ENCODE measurements at regions not wholly inside any gene's neighbourhood (a gene's known extent, or its start where the extent isn't known, plus 50 kb on each side); places are given as distances from the start of the nearest gene placed in this dataset.
"Not testable (repeated sequence)": the region's sequence is repeated elsewhere in the genome, so short reads cannot be mapped to it uniquely, and the experiment has no call there.

DNA sequence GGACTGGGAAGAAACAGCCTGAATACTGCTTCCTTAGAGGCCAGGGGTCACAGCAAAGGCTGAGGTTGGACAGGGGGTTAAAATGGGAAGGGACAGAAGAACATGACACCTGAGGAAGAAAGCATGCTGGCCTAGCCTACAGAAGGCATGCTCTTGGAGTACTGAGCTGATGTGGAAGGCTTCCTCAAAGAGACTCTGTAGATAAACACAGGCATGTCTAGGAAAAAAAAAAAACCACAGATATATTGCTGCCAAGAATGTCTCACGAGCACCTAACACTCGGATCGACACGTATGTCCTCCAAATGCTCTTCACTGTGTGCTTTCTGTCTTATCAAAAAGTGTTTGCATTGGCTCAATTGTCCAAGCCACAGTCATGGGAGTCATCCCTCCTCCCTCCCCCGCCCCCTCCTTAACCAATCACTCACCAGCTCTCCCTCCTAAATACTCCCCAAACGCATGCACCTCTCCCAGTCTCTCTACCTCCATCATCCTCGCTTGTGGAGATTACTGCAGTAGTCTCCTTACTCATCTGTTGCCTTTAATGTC is 101.1 kb upstream of the LRFN2 start:
- DNase-seq (ENCODE audit: low spot score): no peak

DNA sequence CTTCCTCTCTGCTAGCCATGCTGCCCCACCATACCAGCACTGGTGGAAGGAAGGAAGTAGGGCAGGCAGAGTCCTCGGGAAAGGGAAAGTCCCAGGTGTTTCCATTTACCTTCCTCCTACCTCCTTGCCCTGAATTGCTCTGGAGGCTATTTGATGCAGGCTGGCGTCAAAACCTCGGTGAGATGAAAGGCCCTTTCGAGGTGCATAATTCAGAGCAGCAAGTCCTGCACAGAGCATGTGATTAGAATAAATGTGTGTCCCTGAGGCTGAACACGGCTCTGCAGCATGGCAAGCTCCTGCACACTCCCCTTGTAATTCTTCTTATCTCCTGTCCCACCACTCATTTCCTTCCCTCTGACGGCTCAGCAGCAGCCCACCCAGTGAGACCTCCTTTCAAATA is 98.7 kb upstream of the LRFN2 start:
- DNase-seq (ENCODE audit: low spot score): no peak

- DNase-seq (ENCODE audit: low spot score): no peak
Measured at GRCh38 chr6:40681622-40682021, 94.5 kb upstream of the LRFN2 start.

GRCh38 chr6:40678941-40679340 is 91.8 kb upstream of the LRFN2 start:
- DNase-seq (ENCODE audit: low spot score): no peak

DNA sequence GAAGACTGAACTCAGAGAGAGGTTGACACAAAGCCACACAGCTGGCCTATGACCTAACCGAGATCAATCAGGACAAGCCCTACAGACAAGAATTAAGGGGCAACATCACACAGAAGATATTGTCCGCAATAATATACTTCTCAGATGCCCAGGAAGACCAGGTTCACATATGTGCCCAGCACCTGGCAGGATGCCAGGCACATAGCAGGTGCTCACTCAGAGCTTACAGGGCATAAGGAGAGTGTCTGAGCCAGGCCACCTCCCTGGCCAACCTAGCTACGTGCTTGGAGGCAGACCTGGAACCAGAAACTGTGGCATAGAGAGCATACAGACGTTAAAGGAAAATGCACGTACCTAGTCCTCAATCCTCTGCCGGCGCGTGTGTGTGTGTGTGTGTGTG is 87.0 kb upstream of the LRFN2 start:
- no peak for DNase-seq (ENCODE audit: low spot score)

DNA sequence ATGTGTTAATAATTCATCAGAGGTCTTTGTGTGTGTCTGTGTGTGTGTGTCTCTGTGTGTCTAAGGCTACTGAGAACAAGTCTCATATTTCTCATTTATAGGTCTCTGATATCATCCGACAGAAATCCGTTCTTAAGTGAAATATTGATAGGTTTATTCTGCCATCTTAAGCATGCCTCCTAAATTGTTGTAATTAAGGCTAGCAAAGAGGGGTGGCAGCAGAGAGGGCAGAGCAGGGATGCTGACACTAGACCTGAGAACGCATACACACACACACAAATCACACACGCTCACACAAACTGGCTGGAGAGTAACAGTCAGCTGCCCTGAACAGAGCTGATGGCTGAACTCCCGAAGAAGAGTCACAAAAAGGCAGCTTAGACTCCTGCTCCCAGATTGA is 84.9 kb upstream of the LRFN2 start:
- DNase-seq (ENCODE audit: low spot score): no peak

GRCh38 chr6:40671694-40672050 is 84.5 kb upstream of the LRFN2 start:
- DNase-seq (ENCODE audit: low spot score): no peak

DNA sequence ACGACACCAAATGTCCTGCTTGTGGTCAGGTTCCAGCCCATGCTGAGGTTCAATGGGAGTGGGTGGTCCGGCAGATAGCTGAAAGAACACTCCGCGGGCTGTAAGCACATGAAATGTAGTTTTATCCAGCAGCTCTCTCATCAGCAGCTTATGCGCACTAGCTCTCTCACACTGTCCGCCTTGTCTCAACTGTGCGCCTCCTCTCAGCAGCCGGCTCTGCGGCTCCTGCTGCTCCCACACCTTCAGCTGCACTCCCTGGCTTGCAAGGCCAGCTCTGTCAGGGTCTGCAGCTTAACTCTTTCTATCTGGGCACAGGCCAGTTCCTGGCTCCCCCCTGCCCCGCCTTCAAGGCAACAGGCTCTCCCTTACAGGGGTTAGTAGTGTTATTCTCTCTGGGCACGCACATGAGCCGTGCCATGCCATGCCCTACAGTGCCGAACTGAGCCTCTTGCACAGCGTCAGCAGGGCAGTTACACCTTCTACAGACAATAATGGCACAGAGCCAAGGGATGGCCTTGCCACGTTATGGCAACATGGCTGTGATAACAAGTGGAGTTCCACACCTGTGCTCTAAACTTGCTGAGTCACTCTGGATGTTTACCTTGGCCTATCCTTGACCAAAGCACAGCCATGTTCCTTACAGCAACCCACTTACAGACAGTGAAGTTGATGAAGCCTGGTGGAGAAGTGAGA is 84.0 kb upstream of the LRFN2 start:
- no peak for DNase-seq (ENCODE audit: low spot score)

GRCh38 chr6:40669343-40669742 is 82.2 kb upstream of the LRFN2 start:
- no peak for DNase-seq (ENCODE audit: low spot score)

DNA sequence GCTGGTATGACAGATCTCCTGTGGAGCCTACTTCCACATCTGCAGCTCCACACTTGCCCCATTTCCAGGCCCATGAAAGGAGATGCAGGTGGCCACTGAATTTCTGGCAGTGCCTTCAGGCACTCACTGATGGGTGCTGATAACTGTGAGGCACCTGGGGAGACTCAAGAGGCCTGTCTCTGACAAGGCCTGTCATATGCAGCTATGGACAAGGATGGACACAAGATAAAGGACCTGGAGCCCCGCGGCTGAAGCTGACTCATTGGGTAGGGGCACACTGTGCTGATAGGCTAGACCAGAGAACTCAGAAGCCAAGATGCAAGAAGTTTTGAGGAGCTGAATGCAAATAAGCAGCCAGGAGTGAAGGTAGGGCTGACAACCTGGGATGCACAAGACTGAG is 81.0 kb upstream of the LRFN2 start:
- no peak for DNase-seq (ENCODE audit: low spot score)

- DNase-seq (ENCODE audit: low spot score): no peak
Measured at GRCh38 chr6:40666530-40666929, 79.4 kb upstream of the LRFN2 start.

- no peak for DNase-seq (ENCODE audit: low spot score)
Measured at GRCh38 chr6:40661726-40662125, 74.6 kb upstream of the LRFN2 start.

- DNase-seq (ENCODE audit: low spot score): not testable (repeated sequence)
Measured at GRCh38 chr6:40656772-40657171, 69.6 kb upstream of the LRFN2 start.

DNA sequence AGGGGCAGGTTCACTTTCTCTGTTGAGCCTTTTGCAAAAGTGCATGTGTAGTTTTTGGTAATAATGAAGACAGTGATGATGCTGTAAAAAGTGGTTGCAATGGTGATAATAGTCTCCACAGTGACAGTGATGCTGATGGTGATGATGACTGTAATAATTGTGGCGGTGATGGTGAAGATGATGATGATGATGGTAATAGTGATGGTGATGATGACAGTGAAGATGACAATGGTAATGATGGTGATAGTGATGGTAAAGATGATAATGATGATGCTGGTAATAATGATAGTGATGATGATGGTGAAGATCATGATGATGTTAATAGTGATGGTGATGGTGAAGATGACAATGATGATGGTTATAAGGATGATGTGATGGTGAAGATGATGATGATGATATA is 67.7 kb upstream of the LRFN2 start:
- no peak for DNase-seq (ENCODE audit: low spot score)

- DNase-seq (ENCODE audit: low spot score): no peak
Measured at GRCh38 chr6:40645043-40645442, 57.9 kb upstream of the LRFN2 start.

GRCh38 chr6:40642837-40643236 is 55.7 kb upstream of the LRFN2 start:
- DNase-seq (ENCODE audit: low spot score): no peak

- DNase-seq (ENCODE audit: low spot score): no peak
Measured at GRCh38 chr6:40642190-40642589, 55.0 kb upstream of the LRFN2 start.

DNA sequence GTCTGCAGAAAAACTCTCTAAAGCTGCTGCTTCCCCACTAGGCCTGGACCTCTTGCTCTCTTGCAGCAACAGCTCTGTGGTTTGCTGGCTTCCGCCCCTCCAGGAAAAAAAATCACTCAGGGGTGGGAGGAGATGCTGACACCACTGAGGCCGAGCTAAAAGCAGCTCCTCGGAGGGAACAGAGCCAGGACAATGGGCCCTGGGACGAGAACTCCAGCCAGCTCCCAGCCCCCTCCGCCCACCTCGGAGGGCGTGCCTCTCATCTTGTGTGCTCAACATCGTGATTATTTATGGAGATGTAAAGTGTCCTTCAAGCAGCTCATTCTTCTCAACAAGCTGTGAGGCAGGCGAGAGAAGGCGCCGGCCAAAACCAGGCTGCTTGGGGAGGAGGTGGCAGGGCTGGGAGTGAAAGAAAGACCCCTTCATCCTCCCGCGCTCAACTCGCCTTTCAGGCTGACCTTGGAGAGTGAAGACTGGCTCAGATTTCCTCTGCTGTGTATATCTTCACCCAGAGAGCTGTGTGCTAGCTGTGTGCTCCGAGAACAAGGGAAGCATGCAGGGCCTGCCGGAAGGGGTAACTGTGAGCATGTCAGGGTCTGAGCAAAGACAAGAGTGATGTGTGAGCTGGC is 53.5 kb upstream of the LRFN2 start:
- no peak for DNase-seq (ENCODE audit: low spot score)

All from AG08396 (cell line).